A549 (cell line): ENCODE measurements at regions not wholly inside any gene's neighbourhood (a gene's known extent, or its start where the extent isn't known, plus 50 kb on each side); places are given as distances from the start of the nearest gene placed in this dataset.

Source experiments
- BHLHE40 ChIP-seq: IDR thresholded peaks from 2 replicates; pipeline ENCODE4 v1.6.1; 2012; ENCODE audit warnings: low read depth, low read length, inconsistent platforms
- CBX2 ChIP-seq: fragments of 200-600 bp; sonication (generic); IDR thresholded peaks from 2 replicates; pipeline ENCODE4 v1.6.1; 2016; ENCODE audit warnings: low read depth, mild to moderate bottlenecking, borderline replicate concordance
- EHMT2 ChIP-seq: fragments of 200-600 bp; sonication (generic); IDR thresholded peaks from 2 replicates; pipeline ENCODE4 v1.6.1; 2016; ENCODE audit warnings: antibody characterized with exemption, low read depth, mild to moderate bottlenecking, moderate library complexity
- EP300 ChIP-seq, 2 experiments: fragments of >200 bp; sonication (Bioruptor Twin); formaldehyde crosslinking; IDR thresholded peaks; 2 replicates in 1 of 2; 3 replicates in 1 of 2; pipeline ENCODE4 v1.6.1; 2016 to 2017
- FOSL2 ChIP-seq, 2 experiments: fragments of 450-650 bp in 1 of 2; fragments of >200 bp in 1 of 2; sonication (Bioruptor Twin) in 1 of 2; formaldehyde crosslinking; IDR thresholded peaks; 2 replicates each; pipeline versions ENCODE4 v1.5.0 to v1.6.1; 2016 to 2020; ENCODE audit warnings: mild to moderate bottlenecking in 1 of 2, moderate library complexity in 1 of 2
- POLR2A ChIP-seq: IDR thresholded peaks from 2 replicates; pipeline ENCODE4 v1.6.1; 2012; ENCODE audit warnings: mild to moderate bottlenecking, low read length
- RFX5 ChIP-seq: fragments of 450-650 bp; IDR thresholded peaks from 2 replicates; pipeline ENCODE4 v1.7.1; 2014; ENCODE audit warnings: antibody characterized with exemption, mild to moderate bottlenecking, moderate library complexity
- SMC3 ChIP-seq: fragments of >200 bp; sonication (Bioruptor Twin); formaldehyde crosslinking; IDR thresholded peaks from 3 replicates; pipeline ENCODE4 v1.6.1; 2018; ENCODE audit warnings: inconsistent platforms
- TF ChIP-seq, protein P1 (sequence below): fragments of >200 bp; sonication (Bioruptor Twin); formaldehyde crosslinking; IDR thresholded peaks from 3 replicates; pipeline ENCODE4 v1.5.1; 2016
- TF ChIP-seq, protein P2 (sequence below): IDR thresholded peaks from 2 replicates; pipeline ENCODE4 v1.6.1; 2012
- TF ChIP-seq, protein P3 (sequence below): fragments of 150-350 bp; IDR thresholded peaks from 2 replicates; pipeline ENCODE4 v1.6.1; 2014; ENCODE audit warnings: low read depth, mild to moderate bottlenecking, low read length
- TF ChIP-seq, protein P4 (sequence below): fragments of 200-600 bp; sonication (generic); IDR thresholded peaks from 2 replicates; pipeline ENCODE4 v1.6.1; 2016; ENCODE audit warnings: antibody characterized with exemption, mild to moderate bottlenecking, moderate library complexity

DNA sequence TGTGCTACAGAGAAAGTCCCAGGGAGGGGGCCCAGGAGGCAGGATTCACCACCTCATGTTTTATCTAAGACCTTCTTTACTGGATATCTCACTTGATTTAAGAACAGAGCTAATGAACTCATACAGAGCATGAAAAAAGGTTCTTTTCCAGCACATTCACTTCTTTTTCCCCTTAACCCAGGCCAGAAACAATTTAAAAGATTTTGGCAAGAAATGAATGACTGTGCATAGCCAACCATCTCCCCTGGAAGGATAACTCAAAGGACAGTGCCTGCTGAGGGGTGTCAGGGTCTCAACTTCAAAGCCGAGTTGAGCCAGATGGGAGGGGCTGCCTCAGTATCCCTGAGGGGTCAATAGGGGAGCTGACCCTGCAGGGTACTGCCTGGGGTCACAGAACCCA, 253.4 kb downstream of the SOD2 start:
- TF ChIP-seq, protein P1, sequence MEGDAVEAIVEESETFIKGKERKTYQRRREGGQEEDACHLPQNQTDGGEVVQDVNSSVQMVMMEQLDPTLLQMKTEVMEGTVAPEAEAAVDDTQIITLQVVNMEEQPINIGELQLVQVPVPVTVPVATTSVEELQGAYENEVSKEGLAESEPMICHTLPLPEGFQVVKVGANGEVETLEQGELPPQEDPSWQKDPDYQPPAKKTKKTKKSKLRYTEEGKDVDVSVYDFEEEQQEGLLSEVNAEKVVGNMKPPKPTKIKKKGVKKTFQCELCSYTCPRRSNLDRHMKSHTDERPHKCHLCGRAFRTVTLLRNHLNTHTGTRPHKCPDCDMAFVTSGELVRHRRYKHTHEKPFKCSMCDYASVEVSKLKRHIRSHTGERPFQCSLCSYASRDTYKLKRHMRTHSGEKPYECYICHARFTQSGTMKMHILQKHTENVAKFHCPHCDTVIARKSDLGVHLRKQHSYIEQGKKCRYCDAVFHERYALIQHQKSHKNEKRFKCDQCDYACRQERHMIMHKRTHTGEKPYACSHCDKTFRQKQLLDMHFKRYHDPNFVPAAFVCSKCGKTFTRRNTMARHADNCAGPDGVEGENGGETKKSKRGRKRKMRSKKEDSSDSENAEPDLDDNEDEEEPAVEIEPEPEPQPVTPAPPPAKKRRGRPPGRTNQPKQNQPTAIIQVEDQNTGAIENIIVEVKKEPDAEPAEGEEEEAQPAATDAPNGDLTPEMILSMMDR, result no peak
- TF ChIP-seq EP300 (IDR thresholded peaks at IDR 0.05) (no peak), EHMT2 (no peak), SMC3 (no peak), RFX5 (no peak), POLR2A (no peak), CBX2 (no peak), FOSL2 (IDR thresholded peaks at IDR 0.05) (no peak), FOSL2 (CRISPR knock-in tag; IDR thresholded peaks at IDR 0.05) (no peak), BHLHE40 (no peak)
- TF ChIP-seq, protein P2, sequence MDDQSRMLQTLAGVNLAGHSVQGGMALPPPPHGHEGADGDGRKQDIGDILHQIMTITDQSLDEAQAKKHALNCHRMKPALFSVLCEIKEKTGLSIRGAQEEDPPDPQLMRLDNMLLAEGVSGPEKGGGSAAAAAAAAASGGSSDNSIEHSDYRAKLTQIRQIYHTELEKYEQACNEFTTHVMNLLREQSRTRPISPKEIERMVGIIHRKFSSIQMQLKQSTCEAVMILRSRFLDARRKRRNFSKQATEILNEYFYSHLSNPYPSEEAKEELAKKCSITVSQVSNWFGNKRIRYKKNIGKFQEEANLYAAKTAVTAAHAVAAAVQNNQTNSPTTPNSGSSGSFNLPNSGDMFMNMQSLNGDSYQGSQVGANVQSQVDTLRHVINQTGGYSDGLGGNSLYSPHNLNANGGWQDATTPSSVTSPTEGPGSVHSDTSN, result no peak
- TF ChIP-seq, protein P3, sequence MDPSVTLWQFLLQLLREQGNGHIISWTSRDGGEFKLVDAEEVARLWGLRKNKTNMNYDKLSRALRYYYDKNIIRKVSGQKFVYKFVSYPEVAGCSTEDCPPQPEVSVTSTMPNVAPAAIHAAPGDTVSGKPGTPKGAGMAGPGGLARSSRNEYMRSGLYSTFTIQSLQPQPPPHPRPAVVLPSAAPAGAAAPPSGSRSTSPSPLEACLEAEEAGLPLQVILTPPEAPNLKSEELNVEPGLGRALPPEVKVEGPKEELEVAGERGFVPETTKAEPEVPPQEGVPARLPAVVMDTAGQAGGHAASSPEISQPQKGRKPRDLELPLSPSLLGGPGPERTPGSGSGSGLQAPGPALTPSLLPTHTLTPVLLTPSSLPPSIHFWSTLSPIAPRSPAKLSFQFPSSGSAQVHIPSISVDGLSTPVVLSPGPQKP, result no peak
- TF ChIP-seq, protein P4, sequence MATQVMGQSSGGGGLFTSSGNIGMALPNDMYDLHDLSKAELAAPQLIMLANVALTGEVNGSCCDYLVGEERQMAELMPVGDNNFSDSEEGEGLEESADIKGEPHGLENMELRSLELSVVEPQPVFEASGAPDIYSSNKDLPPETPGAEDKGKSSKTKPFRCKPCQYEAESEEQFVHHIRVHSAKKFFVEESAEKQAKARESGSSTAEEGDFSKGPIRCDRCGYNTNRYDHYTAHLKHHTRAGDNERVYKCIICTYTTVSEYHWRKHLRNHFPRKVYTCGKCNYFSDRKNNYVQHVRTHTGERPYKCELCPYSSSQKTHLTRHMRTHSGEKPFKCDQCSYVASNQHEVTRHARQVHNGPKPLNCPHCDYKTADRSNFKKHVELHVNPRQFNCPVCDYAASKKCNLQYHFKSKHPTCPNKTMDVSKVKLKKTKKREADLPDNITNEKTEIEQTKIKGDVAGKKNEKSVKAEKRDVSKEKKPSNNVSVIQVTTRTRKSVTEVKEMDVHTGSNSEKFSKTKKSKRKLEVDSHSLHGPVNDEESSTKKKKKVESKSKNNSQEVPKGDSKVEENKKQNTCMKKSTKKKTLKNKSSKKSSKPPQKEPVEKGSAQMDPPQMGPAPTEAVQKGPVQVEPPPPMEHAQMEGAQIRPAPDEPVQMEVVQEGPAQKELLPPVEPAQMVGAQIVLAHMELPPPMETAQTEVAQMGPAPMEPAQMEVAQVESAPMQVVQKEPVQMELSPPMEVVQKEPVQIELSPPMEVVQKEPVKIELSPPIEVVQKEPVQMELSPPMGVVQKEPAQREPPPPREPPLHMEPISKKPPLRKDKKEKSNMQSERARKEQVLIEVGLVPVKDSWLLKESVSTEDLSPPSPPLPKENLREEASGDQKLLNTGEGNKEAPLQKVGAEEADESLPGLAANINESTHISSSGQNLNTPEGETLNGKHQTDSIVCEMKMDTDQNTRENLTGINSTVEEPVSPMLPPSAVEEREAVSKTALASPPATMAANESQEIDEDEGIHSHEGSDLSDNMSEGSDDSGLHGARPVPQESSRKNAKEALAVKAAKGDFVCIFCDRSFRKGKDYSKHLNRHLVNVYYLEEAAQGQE, result no peak
